NCI-H128 (cell line): ENCODE measurements at regions not wholly inside any gene's neighbourhood (a gene's known extent, or its start where the extent isn't known, plus 50 kb on each side); places are given as distances from the start of the nearest gene placed in this dataset.

Experiments used
- DNase-seq: peaks from one replicate; lab custom pipeline; 2025; ENCODE audit not compliant: unreplicated experiment; lab: John Stamatoyannopoulos, UW

DNA sequence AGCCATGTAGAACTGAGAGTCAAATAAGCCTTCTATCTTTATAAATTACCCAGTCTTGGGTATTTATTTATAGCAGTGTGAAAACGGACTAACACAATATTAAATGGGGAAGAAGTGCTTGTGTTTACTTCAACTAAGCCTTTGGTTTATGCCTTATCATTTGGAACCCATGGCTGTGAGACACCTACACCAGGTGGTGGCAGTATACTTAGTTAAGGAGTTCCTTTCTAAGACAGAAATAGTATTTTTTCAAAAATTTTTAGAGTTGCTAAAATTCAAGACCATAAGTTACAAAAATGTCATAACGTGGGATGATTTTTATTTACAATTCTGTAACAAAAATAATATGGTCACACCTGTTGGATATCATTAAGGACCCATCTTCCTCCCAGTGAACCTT lies 354.5 kb upstream of the SOX14 start:
- no peak for DNase-seq

DNA sequence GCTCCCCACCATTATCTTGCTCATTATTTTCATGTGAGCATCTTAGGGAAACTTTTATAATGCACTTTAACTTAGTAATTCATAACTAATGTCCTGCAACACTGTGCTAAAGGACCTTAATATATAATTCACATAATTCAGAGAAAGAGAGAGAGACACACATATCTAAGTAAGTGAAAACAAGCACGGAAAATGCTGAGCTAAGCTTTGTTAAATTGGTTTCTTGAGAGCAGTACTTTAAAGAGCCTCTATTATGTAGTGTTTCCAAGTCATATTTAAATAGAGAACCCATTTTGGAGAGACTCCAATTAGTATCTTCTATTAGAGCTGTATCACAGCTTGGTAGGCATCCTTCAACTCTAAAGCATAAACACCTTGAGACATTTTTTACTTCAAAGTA lies 354.1 kb upstream of the SOX14 start:
- no peak for DNase-seq

- no peak for DNase-seq
These were observed 343.7 kb upstream of the SOX14 start for GRCh38 chr3:137420198-137420995.

GRCh38 chr3:137438561-137438960 lies 325.6 kb upstream of the SOX14 start:
- no peak for DNase-seq

DNA sequence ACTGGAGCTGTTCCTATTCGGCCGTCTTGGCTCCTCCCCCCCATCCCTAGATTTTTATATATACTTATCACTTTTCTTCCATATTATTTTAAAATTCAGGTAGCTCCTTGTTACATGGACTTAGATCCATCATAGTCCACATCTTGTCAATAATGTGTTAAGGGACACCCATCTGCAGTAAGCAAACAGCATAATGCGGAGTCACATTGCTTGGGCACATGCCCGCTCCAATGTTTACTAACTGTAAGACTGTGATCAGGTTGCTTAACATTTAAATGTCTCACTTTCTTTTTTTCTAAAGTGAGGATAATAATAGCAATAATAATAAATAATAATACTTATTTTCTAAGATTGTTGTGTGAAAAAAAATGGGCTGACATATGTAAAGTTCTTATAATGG lies 303.2 kb upstream of the SOX14 start:
- DNase-seq = no peak

GRCh38 chr3:137463131-137463530 lies 301.0 kb upstream of the SOX14 start:
- DNase-seq = no peak

- no peak for DNase-seq
These were observed 299.8 kb upstream of the SOX14 start for GRCh38 chr3:137464341-137464740.

DNA sequence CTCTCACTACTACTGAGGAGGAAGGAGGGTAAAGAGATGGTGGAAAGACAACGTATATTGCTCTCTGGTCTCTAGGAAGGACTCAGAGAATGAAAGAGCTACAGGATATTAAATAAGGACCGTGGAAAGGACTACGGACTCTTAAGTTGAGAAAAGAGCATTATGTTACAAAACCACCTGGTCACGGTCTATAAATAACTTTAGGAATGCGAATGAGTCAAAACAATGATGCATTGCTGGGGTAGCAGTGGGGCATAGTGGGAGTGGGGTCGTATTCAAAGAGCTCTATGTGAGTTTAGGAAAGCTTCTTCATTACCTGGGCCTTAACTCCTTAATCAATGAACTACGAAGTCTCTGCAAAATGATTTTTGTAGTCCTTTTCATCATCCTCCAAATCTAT lies 295.7 kb upstream of the SOX14 start:
- no peak for DNase-seq

GRCh38 chr3:137469263-137469662 lies 294.9 kb upstream of the SOX14 start:
- DNase-seq = no peak

- DNase-seq = no peak
These were observed 293.0 kb upstream of the SOX14 start for GRCh38 chr3:137471130-137471529.

- DNase-seq = no peak
These were observed 292.4 kb upstream of the SOX14 start for GRCh38 chr3:137471558-137472204.

- no peak for DNase-seq
These were observed 286.5 kb upstream of the SOX14 start for GRCh38 chr3:137477614-137478013.

DNA sequence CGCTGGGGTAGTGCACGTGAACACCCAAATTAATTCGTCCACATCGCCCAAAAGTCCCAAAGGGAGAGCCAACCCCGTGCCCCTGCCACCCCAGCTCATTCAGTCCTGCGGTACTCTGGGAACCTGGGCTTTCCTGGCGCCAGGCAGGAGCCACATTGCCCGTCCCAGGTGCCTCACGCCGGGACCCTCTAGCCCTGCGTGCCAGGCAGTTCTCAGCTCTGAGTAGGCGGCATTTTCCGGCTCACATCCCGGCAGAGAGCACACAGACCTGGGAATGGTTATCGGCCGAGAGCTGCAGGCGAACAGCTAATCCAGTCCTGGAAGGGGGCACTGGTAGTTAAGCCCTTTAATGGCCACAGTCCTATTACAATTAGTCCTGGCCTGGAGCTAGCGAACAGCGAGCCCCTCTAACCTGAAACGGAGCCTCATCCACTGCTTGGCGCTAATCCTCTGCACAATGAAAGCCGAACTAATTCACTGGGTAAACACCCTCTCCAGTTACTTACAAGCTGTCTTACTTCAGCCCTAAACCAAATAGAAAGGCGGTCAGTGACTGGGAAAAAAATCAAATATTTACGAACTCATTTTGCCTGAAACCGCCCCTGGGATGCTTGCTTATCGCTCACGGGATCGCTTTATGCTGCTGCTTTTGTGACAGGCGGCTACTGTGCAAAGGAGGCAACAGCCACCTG lies 254.6 kb upstream of the SOX14 start:
- no peak for DNase-seq

DNA sequence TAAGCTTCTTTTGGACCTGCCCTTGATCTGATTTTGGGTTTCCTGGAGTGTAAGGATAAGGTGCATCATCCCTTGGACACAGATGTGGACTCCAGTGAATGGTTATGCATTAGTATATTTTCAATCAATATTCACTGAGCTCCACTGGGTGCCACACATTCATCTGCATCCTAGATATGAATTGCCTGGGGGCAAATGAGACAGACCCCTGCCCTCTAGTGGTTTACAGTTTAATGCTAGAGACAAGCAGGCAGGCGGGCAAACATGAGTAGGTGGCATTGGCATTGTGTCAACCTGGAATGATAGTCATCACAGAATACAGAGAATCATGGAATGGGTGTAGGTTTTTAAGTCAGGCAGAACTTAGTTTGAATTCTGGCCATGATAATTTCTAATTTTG lies 252.5 kb upstream of the SOX14 start:
- DNase-seq = no peak

DNA sequence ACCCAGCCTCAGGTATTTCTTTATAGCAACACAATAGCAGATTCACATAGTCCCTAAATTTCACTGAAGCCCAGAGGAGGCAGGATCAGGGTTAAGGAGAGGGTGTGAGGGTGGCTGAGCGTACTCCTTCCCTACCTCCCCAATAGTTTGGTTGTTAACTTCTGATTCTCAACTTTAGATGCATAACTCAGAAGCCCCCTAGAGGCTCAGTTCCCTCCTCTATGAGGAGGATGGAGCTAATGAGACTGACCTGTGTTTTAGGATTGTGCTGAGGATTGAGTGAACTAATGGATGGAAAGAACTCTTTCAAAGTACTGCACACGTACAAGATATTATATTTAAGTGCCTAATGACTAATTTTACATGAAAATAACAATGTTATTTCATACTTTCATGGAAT lies 249.3 kb upstream of the SOX14 start:
- no peak for DNase-seq

DNA sequence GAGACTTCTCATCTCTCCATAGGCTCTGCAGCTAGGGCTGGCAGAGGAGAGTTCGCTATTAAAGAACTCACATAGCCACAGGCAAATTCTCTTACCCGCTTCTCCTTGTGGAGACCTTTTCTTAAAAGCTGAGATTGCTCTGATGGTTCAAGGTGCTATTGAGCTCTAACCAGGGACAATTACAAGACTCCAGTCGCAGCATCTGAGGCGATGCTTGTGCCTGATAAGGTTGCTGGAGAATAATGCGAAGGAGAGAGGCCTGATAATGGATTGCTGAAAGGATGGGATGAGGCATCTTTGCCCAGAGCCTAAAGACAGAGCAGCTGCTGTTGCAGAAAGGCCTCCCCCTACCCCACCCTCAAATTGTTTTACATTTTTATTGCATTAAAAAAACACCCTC lies 244.5 kb upstream of the SOX14 start:
- DNase-seq = no peak

- DNase-seq = no peak
These were observed 239.4 kb upstream of the SOX14 start for GRCh38 chr3:137524751-137525150.

DNA sequence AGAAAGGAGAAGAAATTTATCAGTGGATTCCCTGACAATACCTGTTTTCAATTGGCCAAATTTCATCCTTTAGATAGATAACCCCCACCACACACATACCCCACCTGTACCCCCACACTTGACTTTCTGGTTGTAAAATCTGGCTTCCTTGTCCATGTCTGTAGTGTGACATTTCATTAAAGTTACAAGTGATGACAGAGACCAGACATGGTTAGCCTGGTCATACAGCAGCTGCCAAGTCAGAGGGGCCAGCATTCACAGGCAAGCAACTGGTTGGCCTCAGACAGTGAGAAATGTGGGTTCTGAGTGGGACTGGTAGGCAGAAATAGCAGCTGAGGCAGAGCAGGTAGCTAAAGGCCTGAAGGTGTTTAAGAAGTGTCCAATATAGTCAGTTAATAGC lies 238.6 kb upstream of the SOX14 start:
- no peak for DNase-seq

DNA sequence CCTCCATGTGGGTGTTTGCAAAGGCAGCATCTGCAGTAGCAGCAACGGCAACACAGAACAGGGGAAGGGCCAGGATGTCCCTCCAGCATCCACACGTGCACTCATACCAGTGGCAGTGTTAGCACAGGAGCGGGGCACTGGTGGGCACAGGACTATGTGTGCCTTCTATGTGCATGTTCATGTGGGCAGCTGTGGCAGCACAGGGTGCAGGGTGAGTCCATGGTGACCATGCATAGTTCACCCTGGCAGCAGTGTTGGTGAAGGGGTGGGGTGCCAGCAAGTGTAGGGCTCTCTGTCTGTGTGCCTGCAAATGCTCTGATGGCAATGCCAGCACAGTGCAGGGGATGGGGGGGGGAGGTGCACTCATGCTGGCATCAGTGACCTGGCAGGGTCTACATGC lies 222.1 kb upstream of the SOX14 start:
- no peak for DNase-seq

- no peak for DNase-seq
These were observed 209.9 kb upstream of the SOX14 start for GRCh38 chr3:137554242-137554641.

- no peak for DNase-seq
These were observed 195.2 kb upstream of the SOX14 start for GRCh38 chr3:137568880-137569279.

GRCh38 chr3:137572931-137573330 lies 191.2 kb upstream of the SOX14 start:
- no peak for DNase-seq
